Tibial nerve (tissue), 4 donors: ENCODE measurements at regions not wholly inside any gene's neighbourhood (a gene's known extent, or its start where the extent isn't known, plus 50 kb on each side); places are given as distances from the start of the nearest gene placed in this dataset.

Source experiments
- DNase-seq, 2 donors: peaks; one replicate each; pipeline ENCODE4 v3.0.0-alpha.2; 2019; ENCODE audit warnings: low spot score in 2 of 2
- H3K27ac ChIP-seq, 4 donors: fragments of 200-600 bp; sonication (generic) in 3 of 4; one replicate each; pipeline ENCODE4 v1.5.1; 2017 to 2019; ENCODE audit warnings: mild to moderate bottlenecking in 1 of 4
- H3K27me3 ChIP-seq, 2 donors: fragments of 200-600 bp; sonication (generic) in 1 of 2; one replicate each; pipeline versions ENCODE4 v1.5.1 to v1.6.0; 2017 to 2019
- H3K36me3 ChIP-seq, 3 donors: fragments of 200-600 bp; sonication (generic); one replicate each; pipeline ENCODE4 v1.5.1; 2018 to 2019
- H3K4me1 ChIP-seq, 4 donors: fragments of 200-600 bp; sonication (generic) in 3 of 4; one replicate each; pipeline ENCODE4 v1.5.1; 2017 to 2019
- H3K4me3 ChIP-seq, 4 donors: fragments of 200-600 bp; sonication (generic) in 3 of 4; one replicate each; pipeline ENCODE4 v1.5.1; 2017 to 2019; ENCODE audit warnings: mild to moderate bottlenecking in 1 of 4, moderate library complexity in 1 of 4
- H3K9me3 ChIP-seq, 4 donors: fragments of 200-600 bp; sonication (generic) in 3 of 4; one replicate each; pipeline ENCODE4 v1.5.1; 2017 to 2019
- EP300 ChIP-seq, 2 donors: sonication (generic); formaldehyde crosslinking; IDR thresholded peaks; one replicate each; pipeline ENCODE4 v1.6.1; 2017; ENCODE audit warnings: antibody characterized with exemption in 2 of 2, mild to moderate bottlenecking in 1 of 2
- POLR2A ChIP-seq, 2 donors: fragments of 450-650 bp; IDR thresholded peaks; one replicate each; pipeline ENCODE4 v1.6.1; 2017; ENCODE audit warnings: antibody characterized with exemption in 2 of 2, mild to moderate bottlenecking in 2 of 2, moderate library complexity in 2 of 2
- WGBS, 2 donors: methylation state at CpG; one replicate each; pipeline ENCODE4 v1.1.5; 2018; 5-methylcytosine and 5-hydroxymethylcytosine counted together
- TF ChIP-seq, protein P1 (sequence below), 5 experiments: fragments of 200-600 bp in 3 of 5; fragments of 450-650 bp in 2 of 5; sonication (generic) in 3 of 5; IDR thresholded peaks; one replicate each; pipeline ENCODE4 v1.5.1; 2016 to 2019; ENCODE audit warnings: antibody characterized with exemption in 5 of 5, mild to moderate bottlenecking in 3 of 5, moderate library complexity in 2 of 5

DNA sequence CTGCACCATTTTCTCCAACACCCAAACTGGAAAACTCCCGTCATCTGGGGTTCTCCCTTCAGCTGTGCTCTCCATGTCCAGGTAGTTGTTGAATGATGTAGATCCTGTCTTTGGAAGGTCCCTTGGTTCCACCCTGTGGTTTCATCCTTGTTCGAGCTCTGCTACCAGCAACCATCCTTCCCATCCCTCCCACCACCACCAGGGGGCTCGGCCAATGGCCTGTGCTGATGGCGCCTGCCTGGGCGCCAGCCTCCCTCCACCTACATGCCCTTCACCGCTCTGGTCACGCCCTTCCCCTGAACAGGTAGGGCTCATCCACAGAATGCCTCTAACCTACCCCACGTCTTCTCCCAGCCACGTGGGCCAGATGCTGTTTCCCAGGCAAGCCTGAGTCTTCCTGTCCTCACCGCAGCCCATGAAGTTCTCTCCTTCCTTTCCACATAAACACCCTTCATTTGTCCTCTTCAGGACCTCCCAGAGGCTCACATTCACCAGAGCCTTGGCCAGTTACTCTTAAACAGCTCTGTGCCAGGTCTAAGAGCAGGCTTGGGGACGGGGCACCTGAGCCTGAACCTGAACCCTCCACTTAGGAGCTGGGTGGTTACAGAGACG, 75.1 kb upstream of the DUSP22 start:
- Histone ChIP-seq H3K4me3 (no peak overlapping the region), H3K9me3 (peaks cover 0 to 13% (median 0%) of the 10 kb centered on the region in 4 donors), H3K27ac (no peak overlapping the region), H3K36me3 (no peaks in the 10 kb centered on the region), H3K4me1 (peaks cover 0 to 7% (median 4%) of the 10 kb centered on the region in 4 donors), H3K27me3 (no peaks in the 10 kb centered on the region)
- WGBS, 2 donors: 85 to 86% methylated on average over 12 of the region's 12 CpGs
- DNase-seq: peak in 1 of 2 donors; percentile 22
- TF ChIP-seq, protein P1, sequence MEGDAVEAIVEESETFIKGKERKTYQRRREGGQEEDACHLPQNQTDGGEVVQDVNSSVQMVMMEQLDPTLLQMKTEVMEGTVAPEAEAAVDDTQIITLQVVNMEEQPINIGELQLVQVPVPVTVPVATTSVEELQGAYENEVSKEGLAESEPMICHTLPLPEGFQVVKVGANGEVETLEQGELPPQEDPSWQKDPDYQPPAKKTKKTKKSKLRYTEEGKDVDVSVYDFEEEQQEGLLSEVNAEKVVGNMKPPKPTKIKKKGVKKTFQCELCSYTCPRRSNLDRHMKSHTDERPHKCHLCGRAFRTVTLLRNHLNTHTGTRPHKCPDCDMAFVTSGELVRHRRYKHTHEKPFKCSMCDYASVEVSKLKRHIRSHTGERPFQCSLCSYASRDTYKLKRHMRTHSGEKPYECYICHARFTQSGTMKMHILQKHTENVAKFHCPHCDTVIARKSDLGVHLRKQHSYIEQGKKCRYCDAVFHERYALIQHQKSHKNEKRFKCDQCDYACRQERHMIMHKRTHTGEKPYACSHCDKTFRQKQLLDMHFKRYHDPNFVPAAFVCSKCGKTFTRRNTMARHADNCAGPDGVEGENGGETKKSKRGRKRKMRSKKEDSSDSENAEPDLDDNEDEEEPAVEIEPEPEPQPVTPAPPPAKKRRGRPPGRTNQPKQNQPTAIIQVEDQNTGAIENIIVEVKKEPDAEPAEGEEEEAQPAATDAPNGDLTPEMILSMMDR (IDR thresholded peaks at IDR 0.05): peak in 3 of 5 experiments; percentile 15 to 24 (median 21)
- TF ChIP-seq POLR2A (IDR thresholded peaks at IDR 0.05) (no peak), EP300 (IDR thresholded peaks at IDR 0.05) (no peak)

DNA sequence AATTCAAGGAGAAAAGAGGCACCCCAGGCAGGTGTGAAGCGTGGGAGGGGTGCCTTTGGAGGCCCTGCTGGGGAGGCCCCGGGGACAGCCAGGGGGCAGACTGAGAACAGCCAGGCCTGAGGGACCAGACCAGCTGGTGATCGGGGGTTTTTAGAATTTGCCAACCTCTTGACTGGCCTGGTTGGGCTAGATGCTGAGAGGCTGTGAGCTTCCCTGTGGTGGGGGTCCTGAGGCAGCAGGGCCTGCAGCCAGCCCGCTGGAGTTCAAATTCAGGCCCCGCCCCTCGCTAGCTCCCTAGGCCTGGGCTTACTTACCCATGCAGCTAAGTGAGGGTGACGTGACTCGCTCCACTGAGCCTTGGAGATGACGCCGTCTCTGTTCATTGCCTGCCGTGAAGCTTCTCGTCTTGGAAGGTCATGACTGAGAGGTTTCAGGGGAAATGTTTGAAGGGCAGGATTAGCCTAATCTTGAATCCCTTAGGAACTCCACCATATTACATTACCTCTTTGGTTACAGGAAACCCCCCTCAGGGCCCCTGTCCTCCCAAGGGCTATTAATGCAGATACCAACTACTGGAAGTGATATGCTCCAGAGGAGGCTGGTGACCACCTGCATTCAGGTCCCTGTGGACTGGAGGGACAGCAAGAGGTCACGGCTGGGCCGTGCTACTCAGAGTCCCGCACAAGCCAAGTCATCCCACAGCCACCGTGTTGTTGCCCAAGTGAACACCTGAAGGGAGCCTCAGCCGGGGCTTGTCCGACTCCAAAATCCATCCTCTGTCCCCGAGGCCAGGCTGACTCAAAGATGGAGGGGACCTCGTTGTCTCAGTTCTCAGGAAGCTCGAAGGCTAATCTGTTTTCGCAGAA, 73.9 kb upstream of the DUSP22 start:
- peaks cover 0 to 7% (median 4%) of the 10 kb centered on the region in 4 donors for H3K4me1 ChIP-seq
- H3K27ac ChIP-seq: no peak overlapping the region
- H3K9me3 ChIP-seq: peaks cover 0 to 13% (median 0%) of the 10 kb centered on the region in 4 donors
- TF ChIP-seq EP300 (IDR thresholded peaks at IDR 0.05) (no peak), POLR2A (IDR thresholded peaks at IDR 0.05) (no peak)
- TF ChIP-seq, protein P1 (IDR thresholded peaks at IDR 0.05): no peak
- H3K27me3 ChIP-seq: no peaks in the 10 kb centered on the region
- DNase-seq: no peak
- no peaks in the 10 kb centered on the region for H3K36me3 ChIP-seq
- WGBS, 2 donors: 93 to 94% methylated on average over 22 of the region's 22 CpGs
- no peak overlapping the region for H3K4me3 ChIP-seq

DNA sequence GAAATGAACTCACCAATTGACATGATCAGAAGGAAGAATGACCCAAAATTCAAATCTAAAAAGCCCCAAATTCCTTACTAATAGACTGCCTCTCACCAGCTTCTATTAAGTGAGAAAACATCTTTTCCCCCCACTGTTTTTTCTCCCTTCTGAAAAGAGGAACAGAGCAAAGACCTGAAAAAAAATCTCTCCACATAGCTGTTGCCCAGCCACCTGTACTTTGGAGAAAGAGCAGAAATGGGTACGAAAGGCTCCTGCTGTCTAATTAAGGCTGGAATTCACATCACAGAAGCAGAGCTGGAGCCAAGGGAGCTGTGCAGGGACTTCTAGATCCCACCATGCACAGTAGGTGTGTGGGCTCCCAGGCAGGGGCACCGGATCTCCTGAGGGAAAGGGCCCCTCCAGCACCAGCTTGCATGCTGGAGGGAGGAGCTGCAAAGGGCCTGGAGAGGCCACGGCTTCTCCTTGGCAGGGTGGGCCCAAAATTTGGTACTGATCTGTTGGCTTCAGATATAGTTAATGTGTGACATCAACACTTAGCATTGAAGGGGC, 73.2 kb upstream of the DUSP22 start:
- Histone ChIP-seq H3K27me3 (no peaks in the 10 kb centered on the region), H3K4me3 (no peak overlapping the region), H3K36me3 (no peaks in the 10 kb centered on the region), H3K27ac (no peak overlapping the region), H3K9me3 (peaks cover 0 to 6% (median 0%) of the 10 kb centered on the region in 4 donors), H3K4me1 (peaks cover 0 to 7% (median 4%) of the 10 kb centered on the region in 4 donors)
- no peak for TF ChIP-seq POLR2A (IDR thresholded peaks at IDR 0.05)
- TF ChIP-seq, protein P1 (IDR thresholded peaks at IDR 0.05): no peak
- TF ChIP-seq EP300 (IDR thresholded peaks at IDR 0.05): no peak
- DNase-seq: no peak
- 70 to 87% methylated on average over 3 of the region's 3 CpGs for WGBS, 2 donors

DNA sequence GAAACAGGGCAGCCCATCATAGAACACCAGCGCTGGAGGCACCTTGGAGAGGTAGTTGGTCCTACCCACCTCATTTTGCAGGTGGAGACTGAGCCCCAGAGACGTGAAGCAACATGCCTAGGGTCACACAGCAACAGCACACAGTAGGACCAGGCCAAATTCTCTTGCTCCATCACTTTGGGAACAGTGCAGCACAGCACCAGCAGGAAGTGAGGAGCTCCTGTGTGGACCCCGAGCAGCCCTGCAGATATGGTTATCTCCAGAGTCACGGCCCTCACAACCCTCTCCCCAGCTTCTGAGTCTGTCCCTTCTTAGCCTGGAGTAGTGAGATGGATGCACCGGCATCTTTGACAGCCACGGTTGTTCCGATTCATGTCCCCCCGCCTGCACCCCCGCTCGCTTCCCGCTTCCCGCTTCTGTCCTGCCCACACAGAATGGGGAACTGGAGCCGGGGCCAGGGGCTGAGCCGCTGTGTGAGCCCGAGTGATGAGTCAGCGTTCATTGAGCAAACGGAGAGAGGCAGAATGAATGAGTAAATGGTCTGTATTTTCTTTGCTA, 72.6 kb upstream of the DUSP22 start:
- no peaks in the 10 kb centered on the region for H3K36me3 ChIP-seq
- WGBS, 2 donors: 32 to 46% methylated on average over 17 of the region's 17 CpGs
- peak; percentile 30 to 38 for DNase-seq
- H3K4me3 ChIP-seq: no peak overlapping the region
- no peaks in the 10 kb centered on the region for H3K27me3 ChIP-seq
- peaks cover 0 to under 1% (median 0%) of the 10 kb centered on the region in 4 donors for H3K9me3 ChIP-seq
- H3K4me1 ChIP-seq: peaks cover 0 to 7% (median 4%) of the 10 kb centered on the region in 4 donors
- TF ChIP-seq POLR2A (IDR thresholded peaks at IDR 0.05) (no peak), EP300 (IDR thresholded peaks at IDR 0.05) (no peak)
- TF ChIP-seq, protein P1 (IDR thresholded peaks at IDR 0.05): no peak
- no peak overlapping the region for H3K27ac ChIP-seq
